Eye (tissue), 1 donor: ENCODE measurements at regions not wholly inside any gene's neighbourhood (a gene's known extent, or its start where the extent isn't known, plus 50 kb on each side); places are given as distances from the start of the nearest gene placed in this dataset.
"Not testable (repeated sequence)": the region's sequence is repeated elsewhere in the genome, so short reads cannot be mapped to it uniquely, and the experiment has no call there.

Experiments used
- DNase-seq: peaks from one replicate; pipeline ENCODE4 v3.0.0-alpha.2; 2015

DNA sequence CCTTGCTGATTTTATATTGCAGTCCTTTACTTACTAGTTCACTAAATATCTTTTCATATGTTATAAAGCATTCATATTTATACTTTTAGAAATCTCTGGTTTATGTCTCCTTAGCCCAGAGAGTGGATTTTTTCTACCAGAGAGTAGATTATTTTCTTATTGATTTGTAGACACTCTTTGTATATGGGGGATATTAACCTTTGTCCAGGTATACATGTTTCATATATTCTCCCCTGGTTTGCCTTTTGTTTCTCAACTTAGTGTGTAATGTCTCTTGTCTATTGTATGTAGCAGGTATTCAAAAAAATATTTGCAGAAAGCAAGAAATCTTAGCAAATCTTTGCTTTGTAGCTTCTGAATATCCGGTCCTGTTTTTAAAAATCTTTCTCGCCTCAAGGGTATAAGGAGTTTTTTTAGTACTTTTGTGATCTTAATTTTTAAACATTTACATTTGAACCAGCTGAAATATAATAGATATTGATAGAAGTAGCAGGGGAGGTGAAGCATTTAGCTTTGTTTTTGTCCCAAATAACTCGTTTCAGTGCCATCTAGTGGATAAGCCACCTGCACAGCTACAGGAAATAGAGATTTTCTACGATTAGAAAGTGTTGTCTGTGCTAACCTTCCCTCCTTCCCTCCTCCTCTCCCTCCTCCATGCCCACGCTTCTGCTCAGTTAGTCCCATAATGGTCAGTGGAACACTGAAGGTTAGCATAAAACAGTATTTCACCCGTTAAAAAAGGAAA lies 97.0 kb downstream of the PHETA1 start:
- no peak for DNase-seq

DNA sequence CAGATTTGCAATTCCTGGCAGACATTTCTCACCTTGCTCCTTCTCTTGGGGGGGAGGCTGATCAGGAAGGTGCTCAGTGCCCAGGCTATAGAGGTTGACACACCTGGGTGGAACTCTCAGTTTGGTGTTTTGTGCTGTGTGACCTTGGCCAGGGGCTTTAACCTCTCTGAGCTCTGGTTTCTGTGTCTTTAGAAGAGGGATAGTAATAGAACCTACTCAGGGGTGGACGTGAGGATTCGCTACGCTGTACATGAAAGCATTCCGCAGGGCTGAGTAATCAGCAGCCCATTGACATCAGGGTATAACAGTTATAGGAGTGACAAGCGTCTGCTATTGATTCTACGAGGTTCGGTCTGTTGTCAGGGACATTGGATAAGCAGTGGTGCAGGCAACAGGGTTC lies 98.1 kb downstream of the PHETA1 start:
- no peak for DNase-seq

DNA sequence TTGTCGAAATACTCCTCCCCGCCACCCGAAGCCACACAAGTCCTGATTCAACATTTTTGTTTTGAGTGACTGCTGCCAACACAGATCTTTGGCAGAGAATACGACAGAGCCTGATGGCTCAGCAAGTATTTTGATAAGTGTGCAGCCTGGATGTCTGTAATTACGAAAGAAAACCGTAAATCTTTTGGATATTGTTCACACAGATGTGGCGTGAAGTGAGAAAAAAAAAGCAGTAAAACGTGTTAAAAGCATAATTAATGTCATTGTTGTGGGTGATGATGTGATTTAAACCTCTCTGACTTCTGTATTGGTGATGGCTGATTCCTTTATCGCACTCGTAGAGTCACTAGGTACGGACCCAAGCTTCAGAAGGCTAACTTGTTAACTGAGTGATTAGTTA lies 98.7 kb downstream of the PHETA1 start:
- no peak for DNase-seq

DNA sequence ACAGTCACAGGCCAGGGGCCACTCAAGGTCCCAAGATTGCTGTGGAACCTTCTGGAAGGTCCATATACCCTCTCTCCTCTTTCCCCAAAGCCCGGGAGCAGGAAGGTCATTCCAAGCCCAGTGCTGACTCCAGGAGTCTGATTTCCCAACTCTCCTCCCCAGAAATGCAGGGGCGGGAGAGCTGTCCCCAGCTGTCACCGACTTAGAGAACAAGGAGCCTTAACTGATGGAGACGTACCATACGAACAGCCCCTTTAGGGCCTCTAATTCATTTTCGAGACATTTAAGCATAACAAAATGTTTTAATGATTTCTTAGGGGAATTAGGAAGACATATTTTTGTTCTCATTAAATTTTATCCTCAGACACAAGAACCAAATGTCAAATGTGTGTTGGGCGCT lies 99.2 kb downstream of the PHETA1 start:
- DNase-seq = no peak

DNA sequence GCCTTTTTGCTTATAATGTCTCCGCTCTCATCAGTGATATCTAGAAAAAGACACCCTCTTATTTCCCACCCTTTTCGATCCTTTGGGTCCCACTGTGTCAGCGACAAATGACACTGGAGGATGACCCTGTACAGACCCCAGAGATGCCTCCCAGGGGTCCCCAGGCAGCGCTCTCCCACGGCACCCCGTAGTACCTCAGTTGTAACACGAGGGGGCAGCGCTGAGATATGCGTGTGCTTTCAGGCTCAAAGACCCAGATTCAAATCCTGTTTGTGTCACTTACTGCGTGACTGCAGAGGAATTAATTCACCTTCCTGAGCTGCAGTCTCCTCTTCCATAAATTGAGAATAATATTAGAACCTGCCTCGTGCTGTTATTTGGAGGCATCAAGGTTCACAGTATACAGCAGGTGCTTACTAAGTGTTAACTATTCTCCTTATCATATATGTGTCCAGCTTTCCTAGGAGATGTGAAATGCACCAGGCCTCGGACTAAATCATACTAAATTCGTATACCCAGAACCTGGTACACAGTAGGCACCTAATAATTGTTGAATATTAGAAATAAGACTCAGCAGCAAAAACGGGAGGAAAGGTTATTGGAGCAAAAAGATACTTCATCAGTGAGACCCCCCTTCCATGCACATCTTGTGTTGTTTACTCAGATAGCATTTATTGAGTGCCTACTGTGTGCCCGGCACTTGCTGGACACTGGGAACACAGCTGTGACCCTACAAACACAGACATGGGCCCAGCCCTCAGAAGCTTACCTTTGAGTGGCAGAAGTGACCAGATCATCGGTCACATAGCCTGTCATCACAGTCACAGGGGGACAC lies 99.9 kb downstream of the PHETA1 start:
- no peak for DNase-seq

DNA sequence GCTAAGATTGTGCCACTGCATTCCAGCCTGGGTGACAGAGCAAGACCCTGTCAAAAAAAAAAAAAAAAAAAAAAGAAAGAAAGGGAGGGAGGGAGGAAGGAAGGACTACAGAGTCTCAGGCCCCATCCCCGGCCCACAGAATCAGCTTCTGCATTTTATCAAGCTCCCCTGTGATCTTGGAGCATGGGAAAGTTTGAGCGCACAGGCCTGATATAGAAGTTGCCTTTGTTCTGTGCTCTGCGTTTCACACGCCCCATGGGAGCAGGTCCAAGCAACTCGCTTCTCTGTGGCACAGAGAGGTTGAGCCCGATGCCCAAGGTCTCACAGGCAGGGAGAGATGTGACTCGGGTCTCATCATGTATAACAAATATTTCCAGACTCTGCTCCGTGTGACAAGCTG lies 101.8 kb downstream of the PHETA1 start:
- DNase-seq = no peak

DNA sequence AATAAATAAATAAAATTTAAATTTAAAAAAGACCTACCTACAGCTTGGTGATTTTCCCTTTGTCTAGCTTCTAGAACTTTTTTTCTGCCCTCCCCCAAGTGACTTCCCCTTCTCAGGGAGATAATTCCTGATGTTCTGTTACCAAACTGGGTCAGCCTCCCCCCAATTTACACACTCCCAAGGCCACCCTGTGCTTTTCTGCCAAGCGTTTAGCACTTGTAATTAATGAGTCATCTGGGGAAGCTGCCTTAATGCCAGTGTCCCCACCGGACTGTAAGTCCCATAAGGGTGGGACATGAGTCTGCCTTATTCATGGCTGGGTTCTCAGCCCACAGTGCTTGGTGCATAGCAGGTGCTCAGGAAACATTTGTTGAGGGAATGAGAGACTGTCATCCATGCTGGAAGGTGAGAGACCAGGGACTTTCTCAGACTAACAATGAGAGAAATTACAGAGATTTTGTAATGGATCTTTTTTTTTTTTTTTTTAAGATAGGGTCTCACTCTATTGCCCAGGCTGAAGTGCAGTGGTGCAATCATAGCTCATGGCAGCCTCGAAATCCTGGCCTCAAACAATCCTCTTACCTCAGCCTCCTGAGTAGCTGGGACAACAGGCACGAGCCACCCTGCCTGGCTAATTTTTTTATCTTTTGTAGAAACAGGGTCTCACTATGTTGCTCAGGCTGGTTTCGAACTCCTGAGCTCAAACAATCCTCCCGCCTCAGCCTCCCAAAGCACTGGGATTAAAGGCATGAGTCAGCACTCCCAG lies 106.8 kb downstream of the PHETA1 start:
- DNase-seq = no peak

DNA sequence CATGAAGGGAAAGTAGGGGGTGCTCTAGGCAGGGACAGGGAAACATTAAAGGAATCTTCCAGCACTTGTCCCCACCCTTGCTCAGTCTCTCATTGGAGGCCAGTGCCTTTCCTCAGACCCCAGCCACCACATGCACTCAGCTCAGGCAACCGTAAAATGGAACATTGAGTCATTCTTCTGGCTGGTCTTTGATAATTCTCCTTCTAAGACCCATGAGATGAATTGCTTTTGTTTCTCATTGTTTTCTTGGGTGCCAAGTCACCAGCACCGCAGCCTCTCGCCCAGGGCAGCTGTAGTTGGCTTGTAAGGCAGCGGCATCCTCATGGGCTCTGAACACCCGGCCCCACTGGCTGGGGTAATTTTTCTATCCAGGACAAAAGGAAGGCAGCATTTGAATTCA lies 108.2 kb downstream of the PHETA1 start:
- DNase-seq = no peak

DNA sequence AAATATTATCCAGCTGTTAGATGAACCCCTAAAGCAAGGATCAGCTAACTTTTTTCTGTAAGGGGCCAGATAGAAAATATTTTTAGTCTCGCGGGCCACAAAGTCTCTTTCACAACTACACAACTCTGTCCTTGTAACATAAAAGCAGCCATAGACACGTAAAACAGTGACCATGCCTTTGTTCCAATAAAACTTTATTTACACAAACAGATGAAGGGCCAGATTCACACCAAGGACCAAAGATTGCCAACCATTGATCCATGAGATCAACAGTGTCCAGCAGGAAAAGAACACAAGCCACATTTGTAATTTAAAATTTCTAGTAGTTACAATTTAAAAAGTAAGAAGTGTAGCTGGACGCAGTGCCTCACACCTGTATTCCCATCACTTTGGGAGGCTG lies 109.7 kb downstream of the PHETA1 start:
- no peak for DNase-seq

DNA sequence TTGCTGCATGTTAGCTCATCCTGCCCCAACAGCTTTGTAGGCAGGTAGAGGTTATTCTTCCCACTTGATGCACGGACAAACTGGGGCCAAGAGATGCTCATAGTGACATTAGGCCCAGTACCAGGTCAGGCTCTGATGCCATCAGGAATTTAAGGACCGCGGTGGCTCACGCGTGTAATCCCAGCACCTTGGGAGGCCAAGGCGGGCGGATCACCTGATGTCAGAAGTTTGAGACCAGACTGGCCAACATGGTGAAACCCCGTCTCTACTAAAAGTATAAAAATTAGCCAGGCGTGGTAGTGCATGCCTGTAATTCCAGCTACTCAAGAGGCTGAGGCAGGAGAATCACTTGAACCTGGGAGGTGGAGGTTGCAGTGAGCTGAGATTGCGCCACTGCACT lies 110.8 kb downstream of the PHETA1 start:
- DNase-seq = not testable (repeated sequence)

DNA sequence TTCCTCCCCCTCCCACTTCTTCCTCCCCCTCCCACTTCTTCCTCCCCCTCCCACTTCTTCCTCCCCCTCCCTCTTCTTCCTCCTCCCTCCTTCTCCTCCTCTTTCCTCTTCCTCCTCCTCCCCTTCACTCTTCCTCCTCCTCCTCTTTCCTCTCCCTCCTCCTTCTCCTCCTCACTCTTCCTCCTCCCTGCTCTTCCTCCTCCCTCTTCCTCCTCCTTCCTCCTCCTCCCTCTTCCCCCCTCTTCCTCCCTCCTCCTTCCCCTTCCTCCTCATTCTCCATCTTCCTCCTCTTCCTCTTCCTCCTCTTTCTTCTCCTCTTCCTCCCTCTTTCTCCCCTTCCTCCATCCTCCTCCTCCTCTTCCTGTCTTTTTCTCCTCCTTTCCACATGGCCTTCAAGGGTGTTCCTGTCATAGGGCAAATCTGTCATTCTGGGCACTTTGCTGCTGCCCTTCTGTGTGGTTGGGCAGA lies 111.4 kb downstream of the PHETA1 start:
- DNase-seq = no peak

DNA sequence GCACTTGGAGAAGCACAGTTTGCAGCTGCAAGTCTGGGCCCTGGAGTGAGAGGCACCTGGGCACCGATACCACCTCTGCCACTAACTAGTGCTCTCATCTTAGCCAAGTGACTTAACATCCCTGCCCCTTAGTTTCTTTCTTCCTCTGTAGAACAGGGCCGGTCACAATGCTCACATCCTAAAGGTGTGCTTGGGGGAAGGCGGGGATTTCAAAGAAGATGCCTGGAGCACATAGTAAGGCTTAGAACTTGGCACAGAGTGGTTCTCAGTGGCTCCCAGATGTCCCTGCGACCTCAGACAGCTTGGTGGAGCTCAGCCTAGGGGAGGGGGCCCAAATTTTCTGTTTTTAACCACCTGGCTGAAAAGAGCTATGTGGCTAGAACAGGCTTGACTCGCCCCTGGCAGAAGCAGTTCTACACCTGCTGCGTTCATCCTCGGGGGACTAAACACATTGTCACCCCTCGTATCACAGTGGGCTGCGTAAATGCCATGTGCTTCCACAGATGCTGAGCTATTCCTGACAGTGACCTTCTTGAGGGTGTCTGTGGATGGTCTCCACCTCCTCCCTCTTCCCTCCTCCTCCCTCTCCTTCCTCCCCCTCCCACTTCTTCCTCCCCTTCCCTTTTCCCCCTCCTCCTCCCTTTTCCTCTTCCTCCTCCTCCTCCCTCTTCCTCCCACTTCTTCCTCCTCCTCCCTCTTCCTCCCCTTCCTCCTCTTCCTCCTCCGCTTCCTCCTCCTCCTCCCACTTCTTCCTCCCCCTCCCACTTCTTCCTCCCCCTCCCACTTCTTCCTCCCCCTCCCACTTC lies 112.1 kb downstream of the PHETA1 start:
- no peak for DNase-seq

DNA sequence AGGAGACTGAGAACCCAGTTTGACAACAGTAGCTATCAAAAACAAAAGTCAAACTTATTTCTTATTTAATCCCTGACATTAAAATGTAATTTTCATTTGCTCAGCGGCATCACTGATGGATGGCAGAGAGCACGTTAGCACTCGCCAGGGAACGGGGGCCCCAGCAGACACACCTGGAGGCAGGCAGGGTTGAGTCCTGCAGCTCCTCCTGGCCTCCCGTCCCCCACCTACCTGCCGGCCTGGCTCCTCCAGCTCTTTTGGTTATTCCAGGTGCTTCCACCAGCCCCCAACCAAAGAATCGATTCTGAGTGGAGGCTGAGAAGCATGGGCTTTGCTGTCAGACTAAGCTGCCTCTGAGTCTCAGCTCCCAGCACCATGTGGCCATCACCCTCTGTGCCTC lies 113.6 kb downstream of the PHETA1 start:
- DNase-seq = no peak

DNA sequence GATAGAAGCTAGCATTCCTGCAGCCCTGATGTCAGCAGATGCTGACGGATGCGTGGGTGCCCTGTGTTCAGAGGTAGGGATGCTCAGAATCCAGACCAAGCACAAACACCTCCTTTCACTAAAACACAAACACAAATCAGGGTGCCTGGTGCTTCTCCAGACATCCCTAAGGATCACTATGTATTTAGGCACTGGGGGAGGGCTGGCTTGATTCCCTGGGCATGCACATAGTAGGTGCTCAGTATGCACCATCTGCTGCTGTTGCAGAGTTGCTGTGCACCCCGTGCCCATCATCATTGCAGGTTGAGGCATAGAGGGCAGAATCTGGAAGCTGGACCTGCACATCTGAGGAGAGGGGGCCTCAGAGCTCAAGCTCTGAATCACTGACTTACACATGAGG lies 114.8 kb downstream of the PHETA1 start:
- no peak for DNase-seq

DNA sequence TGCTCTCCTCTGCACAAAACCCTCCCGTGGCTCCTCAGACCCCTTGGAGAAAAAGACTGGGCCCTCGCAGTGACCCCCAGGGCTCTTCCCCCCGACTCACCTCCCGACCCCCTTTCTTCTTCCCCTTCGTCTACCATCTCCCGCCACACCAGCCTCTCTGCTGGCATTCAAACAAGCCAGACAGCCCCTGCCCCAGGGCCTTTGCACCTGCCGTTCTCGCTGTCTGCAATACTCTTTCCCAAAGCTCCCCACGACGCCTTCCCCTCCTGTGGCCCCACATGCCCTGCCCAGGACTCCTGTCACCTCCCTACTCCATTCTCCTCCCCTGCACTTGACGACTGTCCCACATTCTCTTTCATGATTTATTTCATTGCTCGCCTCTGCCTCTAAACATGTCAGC lies 115.7 kb downstream of the PHETA1 start:
- no peak for DNase-seq

DNA sequence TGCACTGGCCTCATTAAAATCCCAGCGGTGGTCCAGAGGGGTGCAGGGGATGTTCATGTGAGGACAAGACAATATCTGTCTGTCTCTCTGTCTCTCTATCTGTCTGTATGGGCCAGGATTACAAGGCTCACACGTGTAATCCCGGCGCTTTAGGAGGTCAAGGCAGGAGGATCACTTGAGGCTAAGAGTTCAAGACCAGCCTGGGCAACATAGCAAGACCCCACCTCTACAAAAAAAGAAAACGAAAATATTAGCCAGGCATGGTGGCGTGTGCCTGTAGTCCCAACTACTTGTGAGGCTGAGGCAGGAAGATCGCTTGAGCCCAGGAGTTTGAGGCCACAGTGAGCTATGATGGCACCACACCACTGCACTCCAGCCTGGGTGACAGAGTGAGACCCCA lies 117.1 kb downstream of the PHETA1 start:
- DNase-seq = no peak

DNA sequence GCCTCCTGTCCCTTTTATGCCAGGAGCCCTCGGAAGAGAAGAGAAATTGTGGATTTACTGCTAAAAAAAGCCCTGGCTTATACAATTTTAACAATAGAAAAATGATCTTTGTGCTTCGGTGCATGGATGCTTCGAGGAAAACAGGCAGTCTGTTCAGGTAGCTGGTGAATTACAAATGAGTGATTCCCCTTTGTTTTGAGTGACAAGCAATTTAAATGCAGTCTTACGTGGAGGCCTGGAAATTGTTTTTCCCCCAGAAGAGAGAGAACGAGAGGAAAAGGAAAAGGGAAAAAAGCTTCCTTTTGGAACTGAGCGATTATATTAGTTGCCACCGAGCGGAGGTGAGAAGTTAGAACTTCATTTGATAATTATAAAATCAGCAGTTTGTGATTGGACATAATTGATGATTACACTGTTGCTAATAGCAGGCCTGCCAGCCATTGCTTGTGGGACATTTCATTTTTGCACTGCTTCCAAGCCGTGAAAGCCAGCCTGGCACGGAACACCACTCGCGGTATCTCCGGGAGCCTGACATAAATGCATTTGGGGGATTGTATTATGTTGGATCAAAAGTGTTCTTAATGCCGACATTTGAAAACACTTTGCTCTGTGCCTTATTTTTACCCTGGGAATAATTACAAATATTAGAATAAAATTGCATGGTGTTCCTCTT lies 117.7 kb downstream of the PHETA1 start:
- DNase-seq = no peak

DNA sequence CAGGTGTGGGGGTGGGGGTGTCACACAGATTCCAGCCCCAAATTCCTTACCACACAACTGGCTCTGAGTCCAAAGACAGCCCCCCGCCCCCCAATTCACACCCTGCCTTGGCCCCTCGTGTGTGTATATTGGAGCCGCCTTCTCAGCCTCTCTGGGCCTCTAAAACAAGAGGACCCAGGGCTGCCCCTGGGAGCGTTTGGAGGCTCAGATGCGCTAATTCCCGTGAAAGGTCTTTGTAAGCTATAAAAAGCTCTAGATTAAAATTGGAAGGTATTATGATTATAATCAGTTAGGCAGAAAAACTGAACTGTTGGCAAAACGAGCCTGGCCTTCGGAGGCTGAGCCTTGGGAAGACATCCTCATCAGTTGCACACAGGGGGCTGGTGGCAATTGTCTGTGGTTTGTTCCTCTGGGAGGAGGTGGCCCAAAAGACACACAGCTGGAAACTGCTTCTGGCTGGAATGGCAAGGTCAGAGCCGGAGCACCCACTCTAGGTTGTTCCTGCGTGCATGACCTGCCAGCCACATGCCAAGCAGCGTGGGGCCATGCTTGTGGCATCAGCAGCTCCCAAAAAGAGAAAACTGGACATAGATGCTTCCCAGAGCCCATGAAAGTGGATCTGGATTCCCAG lies 118.5 kb downstream of the PHETA1 start:
- no peak for DNase-seq

DNA sequence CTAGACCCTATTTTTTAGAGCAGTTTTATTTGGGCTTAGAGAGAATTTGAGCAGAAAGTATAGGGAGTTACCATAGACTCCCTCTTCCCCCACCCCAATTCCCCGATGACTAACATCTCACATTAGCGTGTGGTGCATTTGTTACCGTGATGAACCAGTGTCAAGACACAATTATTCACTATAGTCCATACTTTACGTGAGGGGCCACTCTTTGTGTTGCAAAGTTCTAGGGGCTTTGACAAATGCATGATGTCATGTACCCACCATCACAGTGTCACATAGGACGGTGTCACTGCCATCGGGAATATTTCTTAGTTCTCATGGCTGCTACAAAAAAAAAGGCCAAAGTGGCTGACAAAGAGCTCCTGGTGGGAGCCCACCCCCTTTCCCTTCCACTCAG lies 119.1 kb downstream of the PHETA1 start:
- DNase-seq = no peak

DNA sequence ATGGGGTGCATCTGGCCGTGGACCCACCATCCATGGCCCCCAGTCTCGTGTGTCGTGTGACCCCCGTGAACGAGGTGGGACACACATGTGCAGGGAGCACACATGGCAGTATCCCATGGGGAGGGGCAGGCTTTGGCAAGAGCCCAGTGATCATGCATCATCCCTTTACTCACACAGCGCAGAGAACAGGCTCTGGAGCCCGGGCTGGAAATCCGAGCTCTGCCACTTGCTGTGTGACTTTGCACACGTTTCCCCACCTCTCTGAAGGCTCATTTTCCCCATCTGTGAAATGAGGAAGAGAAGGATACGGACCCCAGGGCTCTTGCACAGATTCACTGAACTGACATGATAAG lies 119.9 kb downstream of the PHETA1 start:
- DNase-seq = no peak

DNA sequence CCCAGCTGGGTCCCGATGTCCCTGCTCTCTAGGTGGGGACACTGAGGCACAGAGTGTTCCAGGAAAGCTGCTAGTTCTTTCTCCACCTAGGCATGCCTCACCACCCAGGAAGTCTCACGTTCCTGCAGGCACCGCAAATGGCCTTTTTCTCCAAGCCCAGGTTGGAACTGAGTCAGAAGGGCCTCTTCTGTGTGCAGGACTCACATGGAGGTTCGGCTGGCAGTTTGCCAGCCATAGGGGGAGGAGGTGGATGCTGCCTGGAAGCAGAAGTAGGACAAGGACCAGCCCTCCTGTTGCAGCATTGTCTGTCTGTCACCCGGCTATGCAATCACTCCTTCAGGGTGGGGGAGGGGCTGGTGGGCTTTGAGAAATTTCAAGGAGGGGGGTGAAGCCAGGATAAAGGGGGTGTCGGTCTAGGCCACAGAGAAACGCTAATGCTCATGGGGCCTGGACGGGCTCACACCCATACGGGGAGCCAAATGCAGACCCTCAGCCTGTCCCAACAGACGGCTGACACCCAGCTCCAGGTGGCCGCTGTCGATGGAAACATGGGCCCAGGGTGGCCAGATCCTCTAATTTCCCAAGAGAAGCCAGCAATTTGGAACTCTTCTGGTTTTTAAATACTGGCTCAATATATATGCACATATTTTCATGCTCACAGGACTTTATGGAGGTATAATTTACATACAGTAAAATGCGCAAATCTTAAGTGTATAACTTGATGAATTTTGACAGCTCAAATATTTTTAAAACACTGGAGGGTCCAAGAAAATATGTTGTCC lies 120.5 kb downstream of the PHETA1 start:
- peak; percentile 72 for DNase-seq
